Fibroblast of villous mesenchyme (primary cell): ENCODE measurements at regions not wholly inside any gene's neighbourhood (a gene's known extent, or its start where the extent isn't known, plus 50 kb on each side); places are given as distances from the start of the nearest gene placed in this dataset.

Experiments used
- DNase-seq: peaks from one replicate; pipeline ENCODE4 v3.0.0-alpha.2; 2010; ENCODE audit warnings: low read depth
- H3K4me3 ChIP-seq: 2 replicates; pipeline ENCODE4 v1.5.1; 2011; ENCODE audit warnings: low read depth, mild to moderate bottlenecking, low read length
- TF ChIP-seq, protein P1 (sequence below): IDR thresholded peaks from 2 replicates; pipeline ENCODE4 v1.5.1; 2012; ENCODE audit warnings: low read depth, mild to moderate bottlenecking, low read length; ENCODE audit not compliant: insufficient read depth

DNA sequence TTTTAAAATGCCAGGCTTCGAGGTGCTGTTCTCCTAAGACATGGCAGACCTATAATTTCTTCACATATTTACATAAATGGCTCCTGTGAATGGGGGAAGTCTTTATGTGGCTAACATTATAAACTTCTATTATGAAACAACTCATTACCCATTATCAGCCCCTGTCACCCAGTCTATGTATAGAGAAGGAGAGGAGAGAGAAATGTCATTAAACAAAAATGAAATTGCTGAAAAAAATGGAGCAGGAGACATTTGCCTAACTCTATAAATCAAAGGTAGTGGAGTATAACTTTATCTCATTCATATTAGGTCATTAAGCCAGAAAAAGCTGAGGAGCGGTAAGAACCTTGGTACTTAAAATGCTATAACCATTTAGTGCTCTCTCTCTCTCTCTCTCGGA, 71.9 kb upstream of the KRR1 start:
- TF ChIP-seq, protein P1, sequence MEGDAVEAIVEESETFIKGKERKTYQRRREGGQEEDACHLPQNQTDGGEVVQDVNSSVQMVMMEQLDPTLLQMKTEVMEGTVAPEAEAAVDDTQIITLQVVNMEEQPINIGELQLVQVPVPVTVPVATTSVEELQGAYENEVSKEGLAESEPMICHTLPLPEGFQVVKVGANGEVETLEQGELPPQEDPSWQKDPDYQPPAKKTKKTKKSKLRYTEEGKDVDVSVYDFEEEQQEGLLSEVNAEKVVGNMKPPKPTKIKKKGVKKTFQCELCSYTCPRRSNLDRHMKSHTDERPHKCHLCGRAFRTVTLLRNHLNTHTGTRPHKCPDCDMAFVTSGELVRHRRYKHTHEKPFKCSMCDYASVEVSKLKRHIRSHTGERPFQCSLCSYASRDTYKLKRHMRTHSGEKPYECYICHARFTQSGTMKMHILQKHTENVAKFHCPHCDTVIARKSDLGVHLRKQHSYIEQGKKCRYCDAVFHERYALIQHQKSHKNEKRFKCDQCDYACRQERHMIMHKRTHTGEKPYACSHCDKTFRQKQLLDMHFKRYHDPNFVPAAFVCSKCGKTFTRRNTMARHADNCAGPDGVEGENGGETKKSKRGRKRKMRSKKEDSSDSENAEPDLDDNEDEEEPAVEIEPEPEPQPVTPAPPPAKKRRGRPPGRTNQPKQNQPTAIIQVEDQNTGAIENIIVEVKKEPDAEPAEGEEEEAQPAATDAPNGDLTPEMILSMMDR = no peak
- H3K4me3 ChIP-seq = no peak overlapping the region
- no peak for DNase-seq

DNA sequence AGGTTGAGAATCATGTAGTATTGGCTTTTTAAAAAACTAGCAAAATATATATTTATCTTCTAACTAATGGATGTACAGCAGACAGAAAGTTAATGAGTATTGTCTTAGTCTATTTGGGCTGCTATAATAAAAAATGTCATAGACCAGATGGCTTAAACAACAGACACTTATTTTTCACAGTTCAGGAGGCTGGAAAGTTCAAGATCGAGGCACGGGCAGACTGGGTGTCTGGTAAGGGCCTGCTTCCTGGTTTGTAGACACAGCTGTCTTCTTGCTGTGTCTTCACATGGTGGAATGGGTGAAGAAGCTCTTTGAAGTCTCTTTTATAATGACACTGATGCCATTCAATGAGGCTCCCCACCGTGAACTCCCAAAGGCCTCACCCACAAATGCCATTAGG, 70.1 kb upstream of the KRR1 start:
- H3K4me3 ChIP-seq = no peak overlapping the region
- DNase-seq = no peak
- TF ChIP-seq, protein P1 = no peak

GRCh38 chr12:75579552-75579951, 68.1 kb upstream of the KRR1 start:
- TF ChIP-seq, protein P1 = no peak
- H3K4me3 ChIP-seq = no peak overlapping the region
- DNase-seq = no peak

- no peak for DNase-seq
- TF ChIP-seq, protein P1 = no peak
- H3K4me3 ChIP-seq = no peak overlapping the region
These were observed 67.1 kb upstream of the KRR1 start for GRCh38 chr12:75578546-75578945.

DNA sequence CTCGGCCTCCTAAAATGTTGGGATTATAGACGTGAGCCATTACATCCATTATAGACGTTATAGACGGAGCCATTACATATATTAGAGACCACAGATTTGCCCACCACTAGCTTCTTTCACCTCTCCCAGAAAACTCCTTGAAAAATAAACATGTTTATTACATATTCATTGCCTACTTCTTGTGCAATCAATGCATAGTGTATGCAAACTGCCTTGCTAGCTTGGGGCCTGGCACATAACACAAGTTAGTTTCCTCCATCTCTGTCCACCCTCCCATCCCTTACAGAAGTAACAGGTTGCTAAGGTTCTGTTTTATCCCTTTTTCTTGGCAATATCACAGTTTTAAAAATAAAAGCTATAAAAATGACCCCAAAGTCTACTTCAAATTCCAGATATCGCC, 66.4 kb upstream of the KRR1 start:
- no peak overlapping the region for H3K4me3 ChIP-seq
- no peak for DNase-seq
- TF ChIP-seq, protein P1 = no peak

DNA sequence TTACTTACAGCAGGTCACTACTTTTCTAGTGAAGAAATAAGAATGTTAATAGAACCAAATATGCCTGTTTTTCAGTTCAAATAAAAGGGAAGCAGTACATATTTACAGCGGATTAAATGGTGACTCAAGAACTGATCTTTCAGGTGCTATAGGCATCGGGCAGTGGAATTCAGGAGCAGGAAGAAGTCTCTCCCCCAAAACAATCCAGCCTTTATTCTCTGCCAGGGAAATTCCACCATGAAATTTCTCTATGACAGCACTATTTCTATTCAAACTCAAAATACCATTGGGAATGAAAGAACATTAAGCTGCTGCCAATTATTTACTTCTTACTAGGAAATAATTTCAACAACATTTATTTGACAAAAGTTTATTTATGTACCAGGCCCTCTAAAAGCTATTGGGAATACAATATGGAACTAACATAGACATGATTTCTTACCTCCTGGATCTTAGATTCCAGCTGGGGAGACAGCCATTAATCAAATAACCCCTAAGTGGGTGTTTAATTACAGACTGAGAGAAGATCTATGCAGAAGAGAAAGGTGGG, 60.3 kb upstream of the KRR1 start:
- TF ChIP-seq, protein P1 = no peak
- no peak for DNase-seq
- no peak overlapping the region for H3K4me3 ChIP-seq

- no peak overlapping the region for H3K4me3 ChIP-seq
- TF ChIP-seq, protein P1 = no peak
- DNase-seq = no peak
These were observed 59.8 kb upstream of the KRR1 start for GRCh38 chr12:75571204-75571603.
